Limb (tissue), 2 donors: ENCODE measurements at regions not wholly inside any gene's neighbourhood (a gene's known extent, or its start where the extent isn't known, plus 50 kb on each side); places are given as distances from the start of the nearest gene placed in this dataset.
A peak's percentile ranks its signal among the peaks of the same experiment; 100 is the strongest.
"Not testable (repeated sequence)": the region's sequence is repeated elsewhere in the genome, so short reads cannot be mapped to it uniquely, and the experiment has no call there.

Source experiments
- DNase-seq, 2 donors: peaks; one replicate each; pipeline ENCODE4 v3.0.0-alpha.2; 2016; ENCODE audit errors: extremely low spot score in 2 of 2

GRCh38 chrX:4579999-4580398 lies 866.5 kb upstream of the PRKX start:
- no peak for DNase-seq

DNA sequence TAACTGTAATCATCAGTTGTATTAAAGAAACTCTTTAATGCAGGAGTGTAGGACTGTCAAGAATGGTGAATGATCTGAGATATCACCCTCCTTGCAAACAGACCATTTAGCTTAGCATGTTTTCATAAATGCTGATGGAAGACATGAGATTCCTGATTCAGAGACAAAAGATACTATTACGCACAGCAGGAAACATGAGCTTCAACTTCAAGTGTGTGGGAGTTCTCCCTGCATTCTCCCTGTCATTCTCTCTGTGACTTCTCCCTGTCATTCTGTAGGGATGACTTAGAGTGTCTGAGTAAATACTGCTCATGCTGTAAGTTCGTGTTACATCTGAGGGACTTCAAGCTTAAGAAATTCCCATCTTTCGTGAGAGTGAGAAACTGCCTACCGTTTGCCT lies 866.0 kb upstream of the PRKX start:
- DNase-seq: no peak

GRCh38 chrX:4572691-4573090 lies 859.2 kb upstream of the PRKX start:
- no peak for DNase-seq

GRCh38 chrX:4570151-4570550 lies 856.7 kb upstream of the PRKX start:
- DNase-seq: no peak

- DNase-seq: no peak
These were observed 846.7 kb upstream of the PRKX start for GRCh38 chrX:4560192-4560591.

DNA sequence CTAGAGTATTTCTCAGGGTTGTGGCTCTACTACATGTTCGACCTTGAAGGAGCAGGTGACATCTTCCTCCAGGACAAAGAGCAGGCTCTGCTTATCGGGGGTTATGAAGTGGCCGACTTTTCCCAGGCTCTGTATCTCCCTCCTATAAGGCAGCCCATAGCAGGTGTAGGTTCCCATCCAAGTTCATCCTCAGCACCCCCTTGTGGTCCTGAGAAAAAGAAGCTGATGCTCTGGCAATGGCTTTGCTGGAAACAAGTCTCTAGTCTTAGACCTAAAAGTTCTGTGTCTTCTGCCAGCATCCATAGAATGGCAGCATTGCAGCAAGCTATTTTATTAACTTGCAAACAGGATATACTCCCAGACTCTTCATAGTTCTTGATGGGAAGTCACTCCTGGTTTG lies 836.6 kb upstream of the PRKX start:
- no peak for DNase-seq

- DNase-seq: peak; percentile 11 to 57
These were observed 833.9 kb upstream of the PRKX start for GRCh38 chrX:4547213-4547836.

GRCh38 chrX:4546178-4546577 lies 832.7 kb upstream of the PRKX start:
- not testable (repeated sequence) for DNase-seq

GRCh38 chrX:4528247-4528646 lies 814.8 kb upstream of the PRKX start:
- DNase-seq: no peak

DNA sequence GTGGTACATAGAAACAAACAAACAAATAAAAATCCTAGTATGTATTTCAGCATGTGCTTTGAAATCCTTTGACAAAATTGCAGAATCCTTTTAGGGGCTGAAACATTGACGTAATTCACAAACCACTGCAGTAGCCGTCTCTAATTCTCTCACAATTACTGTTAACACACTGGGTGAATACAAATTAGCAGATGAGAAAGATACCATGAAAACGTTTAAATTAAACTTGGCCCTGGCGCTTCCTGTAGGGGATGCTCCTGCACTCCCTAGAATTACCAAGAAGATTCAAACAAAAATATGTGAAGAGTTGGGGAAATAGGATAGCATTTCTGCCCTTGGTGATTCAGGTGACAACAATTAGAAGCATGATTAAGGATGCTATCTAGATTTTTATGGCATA lies 772.5 kb upstream of the PRKX start:
- no peak for DNase-seq

DNA sequence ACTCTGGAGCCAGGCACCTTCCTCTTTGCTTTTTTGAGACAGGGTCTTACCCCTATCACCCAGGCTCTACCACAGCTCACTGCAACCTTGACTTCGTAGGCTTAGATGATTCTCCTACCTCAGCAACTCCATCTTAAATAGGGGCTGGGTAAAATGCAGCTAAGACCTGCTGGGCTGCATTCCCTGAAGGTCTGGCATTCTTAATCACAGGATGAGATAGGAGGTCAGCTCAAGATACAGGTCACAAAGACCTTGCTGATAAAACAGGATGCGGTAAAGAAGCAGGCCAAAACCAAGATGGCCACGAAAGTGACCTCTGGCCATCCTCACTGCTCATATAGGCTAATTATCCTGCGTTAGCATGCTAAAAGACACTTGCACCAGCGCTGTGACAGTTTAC lies 770.8 kb upstream of the PRKX start:
- DNase-seq: no peak

DNA sequence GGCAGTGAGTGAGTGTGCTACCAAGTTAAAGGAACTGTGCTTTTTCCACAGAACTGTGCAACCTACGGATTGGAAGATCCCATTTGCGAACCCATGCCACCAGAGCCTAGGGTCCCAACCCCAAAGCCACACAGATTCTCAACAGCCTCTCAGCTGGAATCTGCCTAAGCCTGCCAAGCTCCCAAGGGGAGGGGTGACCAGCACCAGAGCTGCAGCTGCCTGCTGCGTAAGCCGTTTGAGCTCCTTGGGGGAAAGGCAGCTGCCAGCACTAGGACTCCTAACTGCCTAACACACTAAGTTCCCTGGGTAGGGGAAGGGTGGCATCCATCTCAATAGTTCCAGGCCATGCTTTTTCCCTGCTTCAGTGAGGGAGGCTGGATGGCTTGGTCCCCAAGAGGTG lies 738.1 kb upstream of the PRKX start:
- no peak for DNase-seq

DNA sequence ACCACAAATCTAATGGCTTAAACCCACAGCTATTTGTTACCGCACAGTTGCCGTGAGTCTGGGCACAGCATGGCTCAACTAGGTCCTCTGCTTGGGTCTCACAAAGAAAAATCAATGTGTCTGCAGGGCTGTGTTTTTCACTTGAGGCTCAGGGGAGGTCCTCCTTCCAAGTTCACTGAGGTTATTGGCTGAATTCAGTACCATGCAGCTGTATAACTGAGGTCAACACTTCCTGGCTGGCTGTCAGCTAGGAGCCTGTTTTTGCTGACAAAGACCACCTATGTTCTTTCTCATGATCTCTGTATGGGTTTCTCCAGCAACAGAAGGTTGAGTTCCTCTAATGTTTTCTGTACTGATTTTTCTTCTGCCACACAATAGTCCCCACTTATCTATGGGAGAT lies 736.7 kb upstream of the PRKX start:
- DNase-seq: no peak

DNA sequence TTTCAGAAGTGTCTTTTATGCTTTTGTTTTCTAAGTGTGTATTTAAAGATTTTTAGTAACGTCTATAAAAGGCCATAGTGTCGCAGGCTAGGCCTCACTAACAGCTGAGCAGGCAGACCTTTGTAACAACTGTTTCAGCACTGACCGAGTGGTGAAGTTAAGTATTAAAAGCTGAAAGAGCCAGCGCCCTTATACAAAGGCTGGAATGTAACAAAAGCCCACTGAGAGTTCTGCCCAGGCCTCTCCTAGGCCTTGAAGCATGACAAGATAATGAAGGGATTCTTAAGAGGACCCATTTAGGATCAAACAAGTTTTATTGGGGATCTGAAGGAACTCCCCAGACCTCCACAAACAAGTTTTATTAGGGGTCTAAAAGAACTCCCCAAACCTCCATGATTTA lies 722.5 kb upstream of the PRKX start:
- DNase-seq: no peak

DNA sequence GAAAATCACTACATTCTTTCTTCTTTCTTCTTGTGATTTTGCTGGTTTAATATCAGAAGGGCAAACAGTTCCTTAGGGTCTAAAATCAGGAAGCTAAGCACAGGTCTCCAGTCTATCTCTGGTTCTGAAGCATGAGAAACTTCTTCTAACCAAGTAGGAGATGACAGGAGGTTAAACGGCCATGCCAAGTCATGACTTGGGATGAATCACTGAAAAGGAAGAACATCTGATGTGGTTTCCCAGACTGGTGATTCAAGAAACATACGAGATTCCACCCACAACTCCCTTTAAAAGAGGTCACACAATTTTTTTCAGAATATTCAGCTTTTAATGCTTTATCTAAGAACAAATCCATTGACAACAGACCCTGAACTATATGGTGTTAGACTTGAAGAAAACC lies 684.0 kb upstream of the PRKX start:
- no peak for DNase-seq

- DNase-seq: no peak
These were observed 668.8 kb upstream of the PRKX start for GRCh38 chrX:4382273-4382672.

- no peak for DNase-seq
These were observed 667.3 kb upstream of the PRKX start for GRCh38 chrX:4380710-4381109.

DNA sequence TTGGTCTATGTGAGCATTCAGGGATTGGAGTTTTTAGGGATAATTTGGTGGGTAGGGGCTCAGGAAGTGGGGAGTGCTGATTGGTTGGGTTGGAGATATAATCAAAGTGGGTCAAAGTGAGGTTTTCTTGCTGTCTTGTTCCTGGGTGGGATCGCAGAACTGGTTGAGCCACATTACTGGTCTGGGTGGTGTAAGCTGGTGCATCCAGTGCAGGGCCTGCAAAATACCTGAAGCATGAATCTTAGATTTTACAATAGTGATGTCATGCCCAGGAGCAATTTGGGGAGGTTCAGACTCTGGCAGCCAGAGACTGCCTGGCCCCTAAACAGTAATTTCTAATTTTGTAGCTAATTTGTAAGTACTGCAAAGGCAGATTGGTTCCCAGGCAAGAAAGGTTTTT lies 665.6 kb upstream of the PRKX start:
- DNase-seq: no peak

- no peak for DNase-seq
These were observed 660.3 kb upstream of the PRKX start for GRCh38 chrX:4373791-4374190.

DNA sequence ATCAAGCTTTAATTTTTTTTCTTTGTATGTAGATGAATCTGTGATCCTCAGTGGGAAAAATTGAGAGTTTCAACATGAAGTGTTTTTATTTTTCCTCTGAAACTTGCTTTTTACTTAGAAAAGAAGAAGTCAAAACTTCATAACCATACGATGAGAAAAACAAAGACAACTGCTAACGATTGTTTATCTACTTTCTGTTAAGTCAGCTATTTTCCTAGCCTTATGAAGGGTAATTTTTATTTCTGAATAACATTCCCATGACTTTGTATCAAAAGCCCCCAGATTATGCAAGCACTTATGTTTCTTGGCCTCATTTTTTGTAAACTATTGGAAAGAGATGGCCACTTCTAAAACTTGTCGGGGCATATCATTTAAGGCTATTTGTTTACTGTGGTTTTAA lies 645.1 kb upstream of the PRKX start:
- no peak for DNase-seq

GRCh38 chrX:4322916-4323315 lies 609.5 kb upstream of the PRKX start:
- DNase-seq: no peak

DNA sequence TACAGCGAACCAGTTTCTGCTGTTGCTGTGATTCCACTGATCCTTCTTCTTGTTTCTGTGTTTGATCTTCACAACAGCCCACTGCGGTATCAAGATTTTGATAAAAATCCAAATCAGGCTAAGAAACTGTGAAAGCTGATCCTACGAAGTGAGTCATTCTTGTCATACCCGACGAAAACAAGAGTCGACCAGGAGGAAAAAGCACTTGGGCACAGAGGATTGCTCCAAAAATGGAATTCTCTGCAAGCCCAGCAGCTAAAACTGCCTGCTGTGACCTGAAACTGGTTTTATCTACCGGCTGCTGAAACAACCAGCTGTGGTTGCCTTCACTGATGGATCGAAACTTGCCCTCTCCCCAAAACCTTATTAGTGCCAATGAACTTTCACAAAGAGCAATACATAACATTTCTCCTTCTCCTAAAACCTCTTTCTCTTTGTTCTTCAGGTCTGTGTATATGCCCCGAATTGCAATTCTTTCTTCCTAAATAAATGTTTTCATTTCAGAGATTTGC lies 607.0 kb upstream of the PRKX start:
- DNase-seq: no peak

DNA sequence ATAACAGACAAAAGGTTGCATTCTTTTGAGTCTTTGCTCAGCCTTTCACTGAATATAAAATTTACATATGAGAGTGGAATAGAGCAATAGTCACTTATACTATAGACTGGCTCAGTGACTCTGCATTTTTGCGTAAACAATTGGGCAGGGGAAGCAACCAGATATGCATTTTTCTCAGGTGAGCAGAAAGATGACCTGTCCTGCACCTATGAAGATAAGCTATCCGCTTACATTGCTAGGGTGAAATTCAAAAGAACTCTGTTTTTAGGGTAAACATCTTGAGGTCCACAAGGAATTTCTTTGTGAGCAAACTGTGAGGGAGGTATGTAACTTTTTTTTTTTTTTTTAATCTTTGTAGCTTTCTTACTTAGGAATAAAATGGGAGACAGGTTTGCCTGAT lies 602.4 kb upstream of the PRKX start:
- DNase-seq: no peak

GRCh38 chrX:4314586-4314985 lies 601.1 kb upstream of the PRKX start:
- no peak for DNase-seq
